Loucy (cell line): ENCODE measurements at regions not wholly inside any gene's neighbourhood (a gene's known extent, or its start where the extent isn't known, plus 50 kb on each side); places are given as distances from the start of the nearest gene placed in this dataset.

Experiments
- CTCF ChIP-seq: fragments of 200-600 bp; sonication (generic); conservative IDR thresholded peaks from 2 replicates; pipeline ENCODE4 v1.5.1; 2014; ENCODE audit warnings: mild to moderate bottlenecking, antibody characterized with exemption, low read length
- EZH2phosphoT487 ChIP-seq: fragments of 200-600 bp; IDR thresholded peaks from 2 replicates; pipeline ENCODE4 v1.6.1; 2018; ENCODE audit warnings: antibody characterized with exemption, mild to moderate bottlenecking, moderate library complexity, borderline replicate concordance

- TF ChIP-seq CTCF (no peak), EZH2phosphoT487 (no peak)
Measured at GRCh38 chr17:5919089-5919488, 151.1 kb upstream of the WSCD1 start.
